ENCODE measurements at regions not wholly inside any gene's neighbourhood (a gene's known extent, or its start where the extent isn't known, plus 50 kb on each side); places are given as distances from the start of the nearest gene placed in this dataset.
"Not testable (repeated sequence)": the region's sequence is repeated elsewhere in the genome, so short reads cannot be mapped to it uniquely, and the experiment has no call there.

- DNase-seq (ENCODE audit: low spot score), result no peak
Measured at GRCh38 chr11:106278391-106278790, 200.9 kb downstream of the AASDHPPT start.

- no peak for DNase-seq (ENCODE audit: low spot score)
Measured at GRCh38 chr11:106280036-106280435, 202.6 kb downstream of the AASDHPPT start.

- DNase-seq (ENCODE audit: low spot score), result no peak
Measured at GRCh38 chr11:106281455-106282173, 204.2 kb downstream of the AASDHPPT start.

GRCh38 chr11:106286881-106287504 is 209.5 kb downstream of the AASDHPPT start:
- no peak for DNase-seq (ENCODE audit: low spot score)

GRCh38 chr11:106288057-106288456 is 210.6 kb downstream of the AASDHPPT start:
- no peak for DNase-seq (ENCODE audit: low spot score)

GRCh38 chr11:106288822-106289387 is 211.4 kb downstream of the AASDHPPT start:
- no peak for DNase-seq (ENCODE audit: low spot score)

- no peak for DNase-seq (ENCODE audit: low spot score)
Measured at GRCh38 chr11:106292526-106292925, 215.1 kb downstream of the AASDHPPT start.

- no peak for DNase-seq (ENCODE audit: low spot score)
Measured at GRCh38 chr11:106295974-106296373, 218.5 kb downstream of the AASDHPPT start.

- no peak for DNase-seq (ENCODE audit: low spot score)
Measured at GRCh38 chr11:106302416-106302815, 225.0 kb downstream of the AASDHPPT start.

GRCh38 chr11:106304274-106304673 is 226.8 kb downstream of the AASDHPPT start:
- no peak for DNase-seq (ENCODE audit: low spot score)

GRCh38 chr11:106305458-106305857 is 228.0 kb downstream of the AASDHPPT start:
- DNase-seq (ENCODE audit: low spot score), result no peak

GRCh38 chr11:106306942-106307341 is 229.5 kb downstream of the AASDHPPT start:
- peak; percentile 26 for DNase-seq (ENCODE audit: low spot score)

- DNase-seq (ENCODE audit: low spot score), result no peak
Measured at GRCh38 chr11:106309070-106309684, 231.7 kb downstream of the AASDHPPT start.

GRCh38 chr11:106311531-106312230 is 234.2 kb downstream of the AASDHPPT start:
- no peak for DNase-seq (ENCODE audit: low spot score)

GRCh38 chr11:106317208-106317773 is 239.8 kb downstream of the AASDHPPT start:
- not testable (repeated sequence) for DNase-seq (ENCODE audit: low spot score)

- DNase-seq (ENCODE audit: low spot score), result no peak
Measured at GRCh38 chr11:106321601-106322000, 244.1 kb downstream of the AASDHPPT start.

GRCh38 chr11:106322106-106322505 is 244.6 kb downstream of the AASDHPPT start:
- no peak for DNase-seq (ENCODE audit: low spot score)

- DNase-seq (ENCODE audit: low spot score), result no peak
Measured at GRCh38 chr11:106326087-106326486, 248.6 kb downstream of the AASDHPPT start.

GRCh38 chr11:106327134-106327533 is 249.7 kb downstream of the AASDHPPT start:
- DNase-seq (ENCODE audit: low spot score), result no peak

- DNase-seq (ENCODE audit: low spot score), result no peak
Measured at GRCh38 chr11:106327637-106328036, 250.2 kb downstream of the AASDHPPT start.

- no peak for DNase-seq (ENCODE audit: low spot score)
Measured at GRCh38 chr11:106329273-106330018, 252.0 kb downstream of the AASDHPPT start.
